GM12875 (cell line): ENCODE measurements at regions not wholly inside any gene's neighbourhood (a gene's known extent, or its start where the extent isn't known, plus 50 kb on each side); places are given as distances from the start of the nearest gene placed in this dataset.

Experiments used
- H3K4me3 ChIP-seq: one replicate; pipeline ENCODE4 v1.5.1; 2011; ENCODE audit warnings: low read depth, low read length, control low read depth
- CTCF ChIP-seq: IDR thresholded peaks from 2 replicates; pipeline ENCODE4 v1.5.1; 2011; ENCODE audit warnings: low read depth, mild to moderate bottlenecking, control low read depth, inconsistent platforms, low read length, moderate library complexity, borderline replicate concordance; ENCODE audit not compliant: insufficient read depth

GRCh38 chr7:25371972-25372371, 143.7 kb upstream of the NPVF start:
- no peak for TF ChIP-seq CTCF
- H3K4me3 ChIP-seq = no peak overlapping the region

GRCh38 chr7:25375805-25376600, 147.7 kb upstream of the NPVF start:
- no peak overlapping the region for H3K4me3 ChIP-seq
- no peak for TF ChIP-seq CTCF

- H3K4me3 ChIP-seq = no peak overlapping the region
- TF ChIP-seq CTCF = no peak
These were observed 151.3 kb upstream of the NPVF start for GRCh38 chr7:25379351-25380300.

GRCh38 chr7:25381818-25382589, 153.7 kb upstream of the NPVF start:
- H3K4me3 ChIP-seq = no peak overlapping the region
- no peak for TF ChIP-seq CTCF

GRCh38 chr7:25382869-25383268, 154.6 kb upstream of the NPVF start:
- H3K4me3 ChIP-seq = no peak overlapping the region
- TF ChIP-seq CTCF = no peak

- H3K4me3 ChIP-seq = no peak overlapping the region
- TF ChIP-seq CTCF = no peak
These were observed 155.1 kb upstream of the NPVF start for GRCh38 chr7:25383402-25383801.
